Cardiac fibroblast (primary cell): ENCODE measurements at regions not wholly inside any gene's neighbourhood (a gene's known extent, or its start where the extent isn't known, plus 50 kb on each side); places are given as distances from the start of the nearest gene placed in this dataset.

Source experiments
- DNase-seq, 2 donors: peaks; one replicate each; pipeline versions ENCODE4 v3.0.0 to v3.0.0-alpha.2; 2010; ENCODE audit warnings: low read depth in 2 of 2
- H3K4me3 ChIP-seq, 2 donors: replicated peaks in 1 of 2; 1 replicate in 1 of 2; 2 replicates in 1 of 2; pipeline ENCODE4 v1.5.1; 2011; ENCODE audit warnings: low read depth in 2 of 2, low read length in 2 of 2, mild to moderate bottlenecking in 2 of 2, moderate library complexity in 1 of 2
- CTCF ChIP-seq: IDR thresholded peaks from one replicate; pipeline ENCODE4 v1.5.1; 2011; ENCODE audit warnings: low read depth, mild to moderate bottlenecking, low read length, inconsistent platforms

- no peak for TF ChIP-seq CTCF
- H3K4me3 ChIP-seq: no peak overlapping the region
- DNase-seq: peak; percentile 7 to 46
These were observed 102.5 kb upstream of the COL6A5 start for GRCh38 chr3:130242850-130243569.

- no peak for TF ChIP-seq CTCF
- no peak overlapping the region for H3K4me3 ChIP-seq
- DNase-seq: no peak
These were observed 101.7 kb upstream of the COL6A5 start for GRCh38 chr3:130243808-130244207.

- no peak overlapping the region for H3K4me3 ChIP-seq
- no peak for TF ChIP-seq CTCF
- no peak for DNase-seq
These were observed 94.5 kb upstream of the COL6A5 start for GRCh38 chr3:130250982-130251381.

- TF ChIP-seq CTCF: no peak
- H3K4me3 ChIP-seq: no peak overlapping the region
- no peak for DNase-seq
These were observed 90.0 kb upstream of the COL6A5 start for GRCh38 chr3:130255442-130255841.

DNA sequence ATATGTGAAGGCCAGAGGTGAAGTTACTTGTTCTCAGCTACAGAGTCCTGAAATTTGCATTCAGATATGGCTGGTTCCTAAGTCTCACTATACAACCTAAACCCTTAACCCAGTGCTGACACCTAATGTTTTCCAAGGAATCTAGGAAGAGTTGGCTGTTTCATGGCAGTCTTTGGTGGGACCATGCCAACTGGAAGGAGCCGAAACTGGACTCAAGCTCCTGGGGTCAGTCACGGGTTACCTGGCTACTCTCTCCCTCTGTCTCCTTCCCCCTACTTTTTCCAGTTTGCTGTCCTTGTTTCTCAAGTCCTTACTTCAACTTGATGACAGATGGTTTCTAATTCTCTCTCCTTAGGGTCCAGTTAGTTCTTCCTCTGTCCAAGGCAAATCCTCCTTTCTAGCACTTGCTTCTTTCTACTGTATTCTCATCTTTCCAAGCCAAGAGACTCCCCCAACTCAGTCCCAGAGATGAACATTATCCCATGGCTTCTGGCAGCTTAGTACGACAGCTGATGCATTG is 88.6 kb upstream of the COL6A5 start:
- no peak for TF ChIP-seq CTCF
- peak in 1 of 2 donors; percentile 17 for DNase-seq
- no peak overlapping the region for H3K4me3 ChIP-seq

GRCh38 chr3:130258532-130258952 is 86.9 kb upstream of the COL6A5 start:
- DNase-seq: peak; percentile 34 to 83
- TF ChIP-seq CTCF: no peak
- H3K4me3 ChIP-seq: no peak overlapping the region
